ENCODE measurements at regions not wholly inside any gene's neighbourhood (a gene's known extent, or its start where the extent isn't known, plus 50 kb on each side); places are given as distances from the start of the nearest gene placed in this dataset.
A peak's percentile ranks its signal among the peaks of the same experiment; 100 is the strongest.

DNA sequence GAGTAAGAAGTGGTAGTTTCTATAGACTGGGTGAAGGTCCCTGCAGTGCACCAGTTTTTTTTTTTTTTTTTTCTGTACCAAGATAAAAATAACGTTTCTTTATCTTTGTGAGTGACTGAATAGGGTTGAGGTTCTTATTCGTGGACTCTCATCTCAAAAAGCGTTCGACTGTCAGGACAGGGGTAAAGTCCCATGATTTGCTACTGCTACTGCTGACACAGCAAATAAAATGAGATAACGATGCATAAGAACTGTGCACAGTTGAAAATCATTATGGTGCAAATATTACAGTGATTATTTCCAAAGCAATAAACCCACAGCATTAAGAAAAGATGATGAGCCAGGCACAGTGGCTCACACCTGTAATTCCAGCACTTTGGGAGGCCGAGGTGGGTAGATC lies 482.0 kb upstream of the CHST9 start:
- Histone ChIP-seq H2BK12ac (ENCODE audit: low read length) (no peak overlapping the region), H3K18ac (ENCODE audit: low read length) (no peak overlapping the region), H3K4me3 (ENCODE audit: low read length in 2 of 2) (no peak overlapping the region), H3K27ac (replicated peaks; ENCODE audit: low read length) (no peak overlapping the region), H3K9me3 (replicated peaks in 1 of 2; ENCODE audit: control insufficient read depth in 2 of 2, insufficient read depth in 1 of 2, low read depth in 1 of 2, low read length in 2 of 2) (no peaks in the 10 kb centered on the region), H3K4me2 (ENCODE audit: insufficient read depth, low read length, poor library complexity, severe bottlenecking) (no peak overlapping the region), H2AFZ (ENCODE audit: low read length) (no peak overlapping the region), H3K36me3 (replicated peaks in 1 of 2; ENCODE audit: control insufficient read depth in 2 of 2, insufficient read depth in 2 of 2, low read length in 2 of 2) (no peaks in the 10 kb centered on the region), H3K9ac (ENCODE audit: low read depth, low read length, poor library complexity) (no peak overlapping the region), H2BK5ac (ENCODE audit: low read length) (no peak overlapping the region), H3K79me1 (ENCODE audit: low read depth, low read length) (no peaks in the 10 kb centered on the region), H3K4ac (ENCODE audit: low read length) (no peak overlapping the region), H3K23ac (ENCODE audit: low read depth, low read length, poor library complexity) (no peak overlapping the region), H3K14ac (ENCODE audit: low read length) (no peak overlapping the region), H3K4me1 (ENCODE audit: control insufficient read depth in 2 of 2, insufficient read depth in 1 of 2, low read depth in 1 of 2, low read length in 2 of 2) (peaks cover 20 to 24% of the 10 kb centered on the region in 2 donors), H2AK5ac (ENCODE audit: low read depth, low read length) (no peak overlapping the region), H2BK120ac (ENCODE audit: low read depth, low read length) (no peak overlapping the region), H3K27me3 (ENCODE audit: control insufficient read depth in 3 of 3, insufficient read depth in 3 of 3, low read depth in 1 of 3, low read length in 3 of 3) (no peaks in the 10 kb centered on the region), H4K91ac (ENCODE audit: low read depth, low read length, poor library complexity) (no peak overlapping the region), H4K8ac (ENCODE audit: low read depth, low read length) (no peak overlapping the region), H2BK15ac (ENCODE audit: low read length) (no peak overlapping the region)
- DNase-seq (ENCODE audit: low spot score): no peak
- WGBS, 2 donors (ENCODE audit: extremely low coverage in 2 of 2, insufficient read length in 2 of 2, insufficient replicate concordance in 1 of 2): no CpG with 5 or more reads among the region's 6 CpGs

GRCh38 chr18:27666016-27666415 lies 480.9 kb upstream of the CHST9 start:
- H3K27ac ChIP-seq (replicated peaks; ENCODE audit: low read length): no peak overlapping the region
- no peak overlapping the region for H3K14ac ChIP-seq (ENCODE audit: low read length)
- H2AFZ ChIP-seq (ENCODE audit: low read length): no peak overlapping the region
- WGBS, 2 donors (ENCODE audit: extremely low coverage in 2 of 2, insufficient read length in 2 of 2, insufficient replicate concordance in 1 of 2): no CpG with 5 or more reads among the region's 3 CpGs
- H3K4me3 ChIP-seq (ENCODE audit: low read length in 2 of 2): no peak overlapping the region
- no peak overlapping the region for H3K9ac ChIP-seq (ENCODE audit: low read depth, low read length, poor library complexity)
- no peak for DNase-seq (ENCODE audit: low spot score)
- H3K18ac ChIP-seq (ENCODE audit: low read length): no peak overlapping the region
- no peak overlapping the region for H3K4me2 ChIP-seq (ENCODE audit: insufficient read depth, low read length, poor library complexity, severe bottlenecking)
- H2BK12ac ChIP-seq (ENCODE audit: low read length): no peak overlapping the region
- H3K4me1 ChIP-seq (ENCODE audit: control insufficient read depth in 2 of 2, insufficient read depth in 1 of 2, low read depth in 1 of 2, low read length in 2 of 2): peaks cover 20 to 31% of the 10 kb centered on the region in 2 donors
- no peaks in the 10 kb centered on the region for H3K9me3 ChIP-seq (replicated peaks in 1 of 2; ENCODE audit: control insufficient read depth in 2 of 2, insufficient read depth in 1 of 2, low read depth in 1 of 2, low read length in 2 of 2)
- H2AK5ac ChIP-seq (ENCODE audit: low read depth, low read length): no peak overlapping the region
- H3K27me3 ChIP-seq (ENCODE audit: control insufficient read depth in 3 of 3, insufficient read depth in 3 of 3, low read depth in 1 of 3, low read length in 3 of 3): no peaks in the 10 kb centered on the region
- no peak overlapping the region for H2BK120ac ChIP-seq (ENCODE audit: low read depth, low read length)
- H4K8ac ChIP-seq (ENCODE audit: low read depth, low read length): no peak overlapping the region
- H2BK5ac ChIP-seq (ENCODE audit: low read length): no peak overlapping the region
- H4K91ac ChIP-seq (ENCODE audit: low read depth, low read length, poor library complexity): no peak overlapping the region
- H3K23ac ChIP-seq (ENCODE audit: low read depth, low read length, poor library complexity): no peak overlapping the region
- no peaks in the 10 kb centered on the region for H3K36me3 ChIP-seq (replicated peaks in 1 of 2; ENCODE audit: control insufficient read depth in 2 of 2, insufficient read depth in 2 of 2, low read length in 2 of 2)
- H3K79me1 ChIP-seq (ENCODE audit: low read depth, low read length): no peaks in the 10 kb centered on the region
- no peak overlapping the region for H2BK15ac ChIP-seq (ENCODE audit: low read length)
- H3K4ac ChIP-seq (ENCODE audit: low read length): no peak overlapping the region

- Histone ChIP-seq H3K18ac (ENCODE audit: low read length) (no peak overlapping the region), H3K4me3 (ENCODE audit: low read length in 2 of 2) (no peak overlapping the region), H2BK120ac (ENCODE audit: low read depth, low read length) (no peak overlapping the region), H3K4me2 (ENCODE audit: insufficient read depth, low read length, poor library complexity, severe bottlenecking) (no peak overlapping the region), H3K4me1 (ENCODE audit: control insufficient read depth in 2 of 2, insufficient read depth in 1 of 2, low read depth in 1 of 2, low read length in 2 of 2) (peaks cover 22 to 33% of the 10 kb centered on the region in 2 donors), H3K9me3 (replicated peaks in 1 of 2; ENCODE audit: control insufficient read depth in 2 of 2, insufficient read depth in 1 of 2, low read depth in 1 of 2, low read length in 2 of 2) (no peaks in the 10 kb centered on the region), H3K27me3 (ENCODE audit: control insufficient read depth in 3 of 3, insufficient read depth in 3 of 3, low read depth in 1 of 3, low read length in 3 of 3) (no peaks in the 10 kb centered on the region), H2BK12ac (ENCODE audit: low read length) (no peak overlapping the region), H2BK5ac (ENCODE audit: low read length) (no peak overlapping the region), H2AFZ (ENCODE audit: low read length) (peak overlapping the region; percentile 66), H2AK5ac (ENCODE audit: low read depth, low read length) (no peak overlapping the region), H4K8ac (ENCODE audit: low read depth, low read length) (no peak overlapping the region), H3K23ac (ENCODE audit: low read depth, low read length, poor library complexity) (no peak overlapping the region), H4K91ac (ENCODE audit: low read depth, low read length, poor library complexity) (no peak overlapping the region), H3K27ac (replicated peaks; ENCODE audit: low read length) (peak overlapping the region; percentile 66), H2BK15ac (ENCODE audit: low read length) (no peak overlapping the region), H3K9ac (ENCODE audit: low read depth, low read length, poor library complexity) (no peak overlapping the region), H3K36me3 (replicated peaks in 1 of 2; ENCODE audit: control insufficient read depth in 2 of 2, insufficient read depth in 2 of 2, low read length in 2 of 2) (no peaks in the 10 kb centered on the region), H3K14ac (ENCODE audit: low read length) (no peak overlapping the region), H3K4ac (ENCODE audit: low read length) (no peak overlapping the region), H3K79me1 (ENCODE audit: low read depth, low read length) (no peaks in the 10 kb centered on the region)
- no peak for DNase-seq (ENCODE audit: low spot score)
- no CpG with 5 or more reads among the region's 5 CpGs for WGBS, 2 donors (ENCODE audit: extremely low coverage in 2 of 2, insufficient read length in 2 of 2, insufficient replicate concordance in 1 of 2)
Observed at GRCh38 chr18:27665264-27665799, 480.2 kb upstream of the CHST9 start.

DNA sequence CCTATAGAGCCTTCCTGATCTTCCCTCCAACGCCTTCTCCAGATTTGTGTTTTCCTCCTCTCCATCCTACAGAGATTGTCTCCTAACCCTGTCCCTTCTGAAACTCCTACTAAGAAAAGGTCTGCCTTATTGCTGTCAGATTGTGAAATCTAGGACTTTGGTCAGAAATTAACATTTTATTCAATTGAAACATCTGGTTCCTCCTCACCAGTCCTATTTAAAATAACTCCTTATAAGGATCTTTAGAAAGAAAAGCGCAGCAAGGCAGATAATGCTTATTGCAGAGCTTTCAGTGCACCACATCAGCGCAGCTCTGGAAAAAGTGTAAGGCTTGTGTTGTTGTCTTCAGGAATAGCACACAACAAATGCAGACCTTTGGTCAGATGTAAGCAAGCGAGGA lies 477.8 kb upstream of the CHST9 start:
- DNase-seq (ENCODE audit: low spot score): no peak
- no peak overlapping the region for H2BK12ac ChIP-seq (ENCODE audit: low read length)
- peak overlapping the region; percentile 74 for H3K27ac ChIP-seq (replicated peaks; ENCODE audit: low read length)
- no peak overlapping the region for H3K4me2 ChIP-seq (ENCODE audit: insufficient read depth, low read length, poor library complexity, severe bottlenecking)
- no peak overlapping the region for H2AFZ ChIP-seq (ENCODE audit: low read length)
- no peak overlapping the region for H2BK120ac ChIP-seq (ENCODE audit: low read depth, low read length)
- no peak overlapping the region for H2BK5ac ChIP-seq (ENCODE audit: low read length)
- no peak overlapping the region for H4K91ac ChIP-seq (ENCODE audit: low read depth, low read length, poor library complexity)
- WGBS, 2 donors (ENCODE audit: extremely low coverage in 2 of 2, insufficient read length in 2 of 2, insufficient replicate concordance in 1 of 2): no CpG with 5 or more reads among the region's 4 CpGs
- H3K4me3 ChIP-seq (ENCODE audit: low read length in 2 of 2): no peak overlapping the region
- no peaks in the 10 kb centered on the region for H3K79me1 ChIP-seq (ENCODE audit: low read depth, low read length)
- no peak overlapping the region for H3K4ac ChIP-seq (ENCODE audit: low read length)
- no peak overlapping the region for H3K14ac ChIP-seq (ENCODE audit: low read length)
- no peak overlapping the region for H2AK5ac ChIP-seq (ENCODE audit: low read depth, low read length)
- H3K18ac ChIP-seq (ENCODE audit: low read length): peak overlapping the region; percentile 24
- no peaks in the 10 kb centered on the region for H3K27me3 ChIP-seq (ENCODE audit: control insufficient read depth in 3 of 3, insufficient read depth in 3 of 3, low read depth in 1 of 3, low read length in 3 of 3)
- H3K4me1 ChIP-seq (ENCODE audit: control insufficient read depth in 2 of 2, insufficient read depth in 1 of 2, low read depth in 1 of 2, low read length in 2 of 2): peaks cover 16 to 33% of the 10 kb centered on the region in 2 donors
- no peak overlapping the region for H2BK15ac ChIP-seq (ENCODE audit: low read length)
- no peaks in the 10 kb centered on the region for H3K9me3 ChIP-seq (replicated peaks in 1 of 2; ENCODE audit: control insufficient read depth in 2 of 2, insufficient read depth in 1 of 2, low read depth in 1 of 2, low read length in 2 of 2)
- no peaks in the 10 kb centered on the region for H3K36me3 ChIP-seq (replicated peaks in 1 of 2; ENCODE audit: control insufficient read depth in 2 of 2, insufficient read depth in 2 of 2, low read length in 2 of 2)
- no peak overlapping the region for H4K8ac ChIP-seq (ENCODE audit: low read depth, low read length)
- no peak overlapping the region for H3K23ac ChIP-seq (ENCODE audit: low read depth, low read length, poor library complexity)
- H3K9ac ChIP-seq (ENCODE audit: low read depth, low read length, poor library complexity): no peak overlapping the region

Measured in neuronal stem cell (in vitro differentiated cells).